ENCODE measurements at regions not wholly inside any gene's neighbourhood (a gene's known extent, or its start where the extent isn't known, plus 50 kb on each side); places are given as distances from the start of the nearest gene placed in this dataset.

DNA sequence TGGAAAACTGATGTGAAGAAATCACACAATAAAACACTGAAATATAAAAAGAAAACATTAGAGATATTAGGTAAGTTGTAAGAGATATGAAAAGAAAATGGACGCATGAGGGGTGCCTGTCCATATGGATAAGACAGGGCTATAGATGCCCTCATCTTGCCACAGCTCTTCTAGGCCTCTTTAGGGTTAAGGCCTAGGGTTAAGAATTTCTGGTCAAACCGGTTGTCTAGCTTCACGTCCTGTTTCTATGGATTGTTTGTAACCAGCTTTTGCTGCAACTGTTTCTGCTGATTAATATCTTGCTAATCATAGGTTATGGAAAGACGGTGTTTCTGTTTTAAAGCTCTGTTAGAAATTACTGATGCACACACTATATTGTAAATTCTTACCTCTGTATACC is 389.9 kb upstream of the CTNND2 start:
- H3K4ac ChIP-seq (ENCODE audit: low read depth, low read length): no peak overlapping the region
- H3K23ac ChIP-seq (ENCODE audit: insufficient read length, low read depth, low read length): no peak overlapping the region
- H4K5ac ChIP-seq (ENCODE audit: insufficient read length, low read depth, low read length): no peak overlapping the region
- no peak overlapping the region for H2BK20ac ChIP-seq (ENCODE audit: low read depth, low read length, poor library complexity, severe bottlenecking)
- Mint-ChIP-seq H3K9me3 (peaks cover 41 to 44% of the 10 kb centered on the region in 2 experiments), H3K4me3 (no peak overlapping the region), H3K36me3 (ENCODE audit: insufficient read depth in 1 of 3, low read depth in 3 of 3) (peaks cover 32 to 50% (median 37%) of the 10 kb centered on the region in 3 experiments), H3K27me3 (ENCODE audit: low read depth) (no peaks in the 10 kb centered on the region; the same call in none of the 2 replicates), H3K4me1 (peaks cover 4 to 6% of the 10 kb centered on the region in 2 experiments), H3K27ac (no peak overlapping the region)
- H3K56ac ChIP-seq (ENCODE audit: insufficient read length, low read depth, low read length): no peak overlapping the region
- no peaks in the 10 kb centered on the region for H3K79me2 ChIP-seq (ENCODE audit: insufficient read depth, low read length)
- no peaks in the 10 kb centered on the region for H3K79me1 ChIP-seq (ENCODE audit: insufficient read depth, low read depth, low read length, poor library complexity, severe bottlenecking)
- H2BK12ac ChIP-seq (ENCODE audit: insufficient read length, low read depth, low read length): no peak overlapping the region
- H3T11ph ChIP-seq (ENCODE audit: low read length): no peak overlapping the region
- no peak overlapping the region for H3K27ac ChIP-seq (ENCODE audit: insufficient read length, low read depth, low read length)
- no CpG with 5 or more reads among the region's 4 CpGs for WGBS (ENCODE audit: extremely low coverage, insufficient read length, low lambda C conversion rate)
- peaks cover 8% of the 10 kb centered on the region for H3K9me3 ChIP-seq (ENCODE audit: control insufficient read depth, low read depth, low read length)
- H3K9ac ChIP-seq (ENCODE audit: extremely low read depth, insufficient read length, low read length): no peak overlapping the region
- H4K91ac ChIP-seq (ENCODE audit: insufficient read length, low read depth, low read length): no peak overlapping the region
- H3K23me2 ChIP-seq (ENCODE audit: insufficient read length, low read depth, low read length, poor library complexity, severe bottlenecking): no peaks in the 10 kb centered on the region
- TF ChIP-seq, protein P1, sequence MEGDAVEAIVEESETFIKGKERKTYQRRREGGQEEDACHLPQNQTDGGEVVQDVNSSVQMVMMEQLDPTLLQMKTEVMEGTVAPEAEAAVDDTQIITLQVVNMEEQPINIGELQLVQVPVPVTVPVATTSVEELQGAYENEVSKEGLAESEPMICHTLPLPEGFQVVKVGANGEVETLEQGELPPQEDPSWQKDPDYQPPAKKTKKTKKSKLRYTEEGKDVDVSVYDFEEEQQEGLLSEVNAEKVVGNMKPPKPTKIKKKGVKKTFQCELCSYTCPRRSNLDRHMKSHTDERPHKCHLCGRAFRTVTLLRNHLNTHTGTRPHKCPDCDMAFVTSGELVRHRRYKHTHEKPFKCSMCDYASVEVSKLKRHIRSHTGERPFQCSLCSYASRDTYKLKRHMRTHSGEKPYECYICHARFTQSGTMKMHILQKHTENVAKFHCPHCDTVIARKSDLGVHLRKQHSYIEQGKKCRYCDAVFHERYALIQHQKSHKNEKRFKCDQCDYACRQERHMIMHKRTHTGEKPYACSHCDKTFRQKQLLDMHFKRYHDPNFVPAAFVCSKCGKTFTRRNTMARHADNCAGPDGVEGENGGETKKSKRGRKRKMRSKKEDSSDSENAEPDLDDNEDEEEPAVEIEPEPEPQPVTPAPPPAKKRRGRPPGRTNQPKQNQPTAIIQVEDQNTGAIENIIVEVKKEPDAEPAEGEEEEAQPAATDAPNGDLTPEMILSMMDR (conservative IDR thresholded peaks at IDR 0.05): no peak
- no peak overlapping the region for H2AFZ ChIP-seq (ENCODE audit: low read length)
- H3K4me1 ChIP-seq (ENCODE audit: insufficient read depth, low read length): no peaks in the 10 kb centered on the region
- no peak overlapping the region for H3K18ac ChIP-seq (ENCODE audit: insufficient read length, low read depth, low read length)
- no peak overlapping the region for H2BK15ac ChIP-seq (ENCODE audit: low read depth, low read length)
- no peak overlapping the region for H2BK120ac ChIP-seq (ENCODE audit: low read depth, low read length, poor library complexity, severe bottlenecking)
- H3K27me3 ChIP-seq (ENCODE audit: insufficient read depth, low read length): no peaks in the 10 kb centered on the region
- H4K20me1 ChIP-seq (ENCODE audit: control insufficient read depth, insufficient read depth, insufficient read length): no peaks in the 10 kb centered on the region
- no peak overlapping the region for H4K8ac ChIP-seq (replicated peaks; ENCODE audit: insufficient read length, low read depth, low read length)
- H3K4me2 ChIP-seq (ENCODE audit: insufficient read depth, insufficient read length, low read length): no peak overlapping the region
- DNase-seq: no peak
- H3K14ac ChIP-seq (ENCODE audit: insufficient read depth, low read length): no peak overlapping the region
- H2BK5ac ChIP-seq (ENCODE audit: insufficient read length, low read length): no peak overlapping the region
- no peak overlapping the region for H2AK5ac ChIP-seq (ENCODE audit: insufficient read length, low read length)
